H9 (cell line): ENCODE measurements at regions not wholly inside any gene's neighbourhood (a gene's known extent, or its start where the extent isn't known, plus 50 kb on each side); places are given as distances from the start of the nearest gene placed in this dataset.

Experiments
- DNase-seq: peaks from one replicate; pipeline ENCODE4 v3.0.0-alpha.2; 2017
- H2AFZ ChIP-seq: one replicate; pipeline ENCODE4 v1.6.1; 2013; ENCODE audit warnings: mild to moderate bottlenecking, low read length, control low read depth, moderate library complexity
- H2AK5ac ChIP-seq: 2 replicates; pipeline ENCODE4 v1.6.1; 2013; ENCODE audit warnings: low read length, control low read depth, mixed read lengths; ENCODE audit not compliant: insufficient read length
- H2BK120ac ChIP-seq: one replicate; pipeline ENCODE4 v1.6.1; 2013; ENCODE audit warnings: low read depth, mild to moderate bottlenecking, low read length, control low read depth, inconsistent platforms; ENCODE audit not compliant: poor library complexity, severe bottlenecking
- H2BK12ac ChIP-seq: 2 replicates; pipeline ENCODE4 v1.6.1; 2013; ENCODE audit warnings: low read length, control low read depth, mixed read lengths, low read depth; ENCODE audit not compliant: insufficient read length
- H2BK15ac ChIP-seq: 2 replicates; pipeline ENCODE4 v1.6.1; 2013; ENCODE audit warnings: low read depth, low read length, control low read depth
- H2BK20ac ChIP-seq: one replicate; pipeline ENCODE4 v1.6.1; 2013; ENCODE audit warnings: low read depth, mild to moderate bottlenecking, low read length, control low read depth, inconsistent platforms; ENCODE audit not compliant: poor library complexity, severe bottlenecking
- H2BK5ac ChIP-seq: 2 replicates; pipeline ENCODE4 v1.6.1; 2013; ENCODE audit warnings: low read length, control low read depth, mixed read lengths; ENCODE audit not compliant: insufficient read length
- H3K14ac ChIP-seq: 2 replicates; pipeline ENCODE4 v1.6.1; 2013; ENCODE audit warnings: low read length, control low read depth; ENCODE audit not compliant: insufficient read depth
- H3K18ac ChIP-seq: 2 replicates; pipeline ENCODE4 v1.6.1; 2013; ENCODE audit warnings: low read depth, mild to moderate bottlenecking, mixed read lengths, low read length, control low read depth; ENCODE audit not compliant: insufficient read length
- H3K23ac ChIP-seq: 2 replicates; pipeline ENCODE4 v1.6.1; 2013; ENCODE audit warnings: low read length, control low read depth, mixed read lengths, low read depth; ENCODE audit not compliant: insufficient read length
- H3K23me2 ChIP-seq: 2 replicates; pipeline ENCODE4 v1.6.1; 2013; ENCODE audit warnings: low read depth, mild to moderate bottlenecking, mixed read lengths, low read length, control low read depth; ENCODE audit not compliant: insufficient read length, poor library complexity, severe bottlenecking
- H3K27ac ChIP-seq: 2 replicates; pipeline ENCODE4 v1.5.1; 2013; ENCODE audit warnings: low read length, control low read depth, mixed read lengths, low read depth; ENCODE audit not compliant: insufficient read length
- H3K27me3 ChIP-seq: 2 replicates; pipeline ENCODE4 v1.6.1; 2013; ENCODE audit warnings: low read length, control low read depth, inconsistent platforms; ENCODE audit not compliant: insufficient read depth
- H3K4ac ChIP-seq: 2 replicates; pipeline ENCODE4 v1.6.1; 2013; ENCODE audit warnings: low read depth, mild to moderate bottlenecking, control low read depth, inconsistent platforms, low read length, moderate library complexity
- H3K4me1 ChIP-seq: 2 replicates; pipeline ENCODE4 v1.6.1; 2013; ENCODE audit warnings: low read length, control low read depth, inconsistent platforms; ENCODE audit not compliant: insufficient read depth
- H3K4me2 ChIP-seq: 2 replicates; pipeline ENCODE4 v1.6.1; 2013; ENCODE audit warnings: low read length, control low read depth, mixed read lengths; ENCODE audit not compliant: insufficient read length, insufficient read depth
- H3K56ac ChIP-seq: 2 replicates; pipeline ENCODE4 v1.6.1; 2013; ENCODE audit warnings: low read depth, mild to moderate bottlenecking, mixed read lengths, low read length, control low read depth; ENCODE audit not compliant: insufficient read length
- H3K79me1 ChIP-seq: 2 replicates; pipeline ENCODE4 v1.6.1; 2013; ENCODE audit warnings: low read depth, mild to moderate bottlenecking, moderate library complexity, low read length, control low read depth, inconsistent platforms; ENCODE audit not compliant: insufficient read depth, poor library complexity, severe bottlenecking
- H3K79me2 ChIP-seq: 2 replicates; pipeline ENCODE4 v1.6.1; 2013; ENCODE audit warnings: low read length, control low read depth, inconsistent platforms; ENCODE audit not compliant: insufficient read depth
- H3K9ac ChIP-seq: 2 replicates; pipeline ENCODE4 v1.6.1; 2013; ENCODE audit warnings: low read length, control low read depth, mixed read lengths; ENCODE audit not compliant: insufficient read length; ENCODE audit errors: extremely low read depth
- H3K9me3 ChIP-seq: one replicate; pipeline ENCODE4 v1.6.1; 2013; ENCODE audit warnings: low read depth, low read length, inconsistent platforms; ENCODE audit not compliant: control insufficient read depth
- H3T11ph ChIP-seq: one replicate; pipeline ENCODE4 v1.6.1; 2013; ENCODE audit warnings: mild to moderate bottlenecking, low read length, control low read depth, inconsistent platforms
- H4K20me1 ChIP-seq: one replicate; pipeline ENCODE4 v1.6.1; 2013; ENCODE audit not compliant: control insufficient read depth, insufficient read length, insufficient read depth
- H4K5ac ChIP-seq: 2 replicates; pipeline ENCODE4 v1.6.1; 2013; ENCODE audit warnings: low read depth, mild to moderate bottlenecking, mixed read lengths, low read length, control low read depth; ENCODE audit not compliant: insufficient read length
- H4K8ac ChIP-seq: replicated peaks from 2 replicates; pipeline ENCODE4 v1.6.1; 2013; ENCODE audit warnings: low read length, control low read depth, mixed read lengths, low read depth; ENCODE audit not compliant: insufficient read length
- H4K91ac ChIP-seq: 2 replicates; pipeline ENCODE4 v1.6.1; 2013; ENCODE audit warnings: low read depth, mild to moderate bottlenecking, moderate library complexity, mixed read lengths, low read length, control low read depth; ENCODE audit not compliant: insufficient read length
- H3K27ac Mint-ChIP-seq, 3 experiments: 2 replicates in 2 of 3; 3 replicates in 1 of 3; pipeline ENCODE4 v1.8.0; 2020 to 2021; ENCODE audit warnings: mixed read lengths in 3 of 3, mild to moderate bottlenecking in 1 of 3, moderate library complexity in 1 of 3
- H3K27me3 Mint-ChIP-seq: 2 replicates; pipeline ENCODE4 v1.8.0; 2021; ENCODE audit warnings: low read depth, mild to moderate bottlenecking, moderate library complexity, mixed read lengths
- H3K36me3 Mint-ChIP-seq, 3 experiments: 2 replicates in 2 of 3; 3 replicates in 1 of 3; pipeline ENCODE4 v1.8.0; 2020 to 2021; ENCODE audit warnings: low read depth in 3 of 3, mixed read lengths in 3 of 3; ENCODE audit not compliant: insufficient read depth in 1 of 3
- H3K4me1 Mint-ChIP-seq, 2 experiments: 2 replicates each; pipeline ENCODE4 v1.8.0; 2020; ENCODE audit warnings: mixed read lengths in 2 of 2
- H3K4me3 Mint-ChIP-seq, 2 experiments: 2 replicates in 1 of 2; 3 replicates in 1 of 2; pipeline ENCODE4 v1.8.0; 2020 to 2021; ENCODE audit warnings: mild to moderate bottlenecking in 2 of 2, mixed read lengths in 2 of 2, moderate library complexity in 1 of 2
- H3K9me3 Mint-ChIP-seq, 2 experiments: 2 replicates in 1 of 2; 3 replicates in 1 of 2; pipeline ENCODE4 v1.8.0; 2020; ENCODE audit warnings: mild to moderate bottlenecking in 2 of 2, mixed read lengths in 2 of 2, moderate library complexity in 1 of 2
- CTCF ChIP-seq: fragments of 200-600 bp; sonication (generic); conservative IDR thresholded peaks from 3 replicates; pipeline ENCODE4 v1.8.0; 2021; ENCODE audit warnings: antibody characterized with exemption, mild to moderate bottlenecking
- WGBS: extraction: QIAGEN DNeasy Blood & Tissue Kit; methylation state at CpG from one replicate; pipeline ENCODE4 v1.1.7; 2013; ENCODE audit warnings: missing lambda C conversion rate, low lambda C conversion rate, mixed read lengths; ENCODE audit not compliant: insufficient read length; ENCODE audit errors: extremely low coverage; 5-methylcytosine and 5-hydroxymethylcytosine counted together

- Histone ChIP-seq H3K23me2 (no peaks in the 10 kb centered on the region), H2AK5ac (no peak overlapping the region), H3K27ac (no peak overlapping the region), H2BK20ac (no peak overlapping the region), H2BK5ac (no peak overlapping the region), H3K56ac (no peak overlapping the region), H2BK15ac (no peak overlapping the region), H3K18ac (no peak overlapping the region), H3K9ac (no peak overlapping the region), H3K79me2 (no peaks in the 10 kb centered on the region), H4K91ac (no peak overlapping the region), H3K27me3 (no peaks in the 10 kb centered on the region), H3K14ac (no peak overlapping the region), H2BK120ac (no peak overlapping the region), H4K20me1 (no peaks in the 10 kb centered on the region), H3K79me1 (no peaks in the 10 kb centered on the region), H4K5ac (no peak overlapping the region), H3K4me1 (no peaks in the 10 kb centered on the region; the same call in 1 of the 2 replicates), H3K4ac (no peak overlapping the region), H3K23ac (no peak overlapping the region), H3K4me2 (no peak overlapping the region), H2AFZ (no peak overlapping the region), H2BK12ac (no peak overlapping the region), H3T11ph (no peak overlapping the region), H3K9me3 (no peaks in the 10 kb centered on the region), H4K8ac (no peak overlapping the region)
- DNase-seq, result no peak
- TF ChIP-seq CTCF, result no peak
- WGBS, result no CpG with 5 or more reads among the region's 2 CpGs
- Mint-ChIP-seq H3K27ac (no peak overlapping the region), H3K36me3 (no peaks in the 10 kb centered on the region), H3K27me3 (peaks cover 4% of the 10 kb centered on the region; the same call in 1 of the 2 replicates), H3K9me3 (peaks cover 11 to 15% of the 10 kb centered on the region in 2 experiments; a peak in 4 of 5 replicates), H3K4me3 (no peak overlapping the region), H3K4me1 (peaks cover 6 to 9% of the 10 kb centered on the region in 2 experiments; a peak in 3 of 4 replicates)
Observed at GRCh38 chr5:169374761-169375160, 73.8 kb upstream of the SLIT3 start.
